ENCODE measurements at regions not wholly inside any gene's neighbourhood (a gene's known extent, or its start where the extent isn't known, plus 50 kb on each side); places are given as distances from the start of the nearest gene placed in this dataset.

GRCh38 chr2:150146879-150147278, 340.6 kb downstream of the RND3 start (continued):
- TF ChIP-seq TSHZ2 (CRISPR knock-in tag; IDR thresholded peaks at IDR 0.05), result no peak
- no peak for TF ChIP-seq PPARA (CRISPR knock-in tag; IDR thresholded peaks at IDR 0.05; ENCODE audit: borderline replicate concordance)
- TF ChIP-seq ZFP30 (CRISPR knock-in tag; IDR thresholded peaks at IDR 0.05), result no peak

- no peak for ATAC-seq
Measured at GRCh38 chr2:150145299-150145692, 342.2 kb downstream of the RND3 start.

GRCh38 chr2:150144546-150145298, 342.7 kb downstream of the RND3 start:
- ATAC-seq, result no peak
- TF ChIP-seq ZFP30 (CRISPR knock-in tag; IDR thresholded peaks at IDR 0.05), result no peak
- no peak for TF ChIP-seq RARB (CRISPR knock-in tag; IDR thresholded peaks at IDR 0.05)
- no peak for TF ChIP-seq ZNF8 (CRISPR knock-in tag; IDR thresholded peaks at IDR 0.05)
- TF ChIP-seq TCF4 (CRISPR knock-in tag; IDR thresholded peaks at IDR 0.05; ENCODE audit: borderline replicate concordance), result no peak
- no peak for TF ChIP-seq OSR1 (CRISPR knock-in tag; IDR thresholded peaks at IDR 0.05)
- TF ChIP-seq TOX (CRISPR knock-in tag; IDR thresholded peaks at IDR 0.05; ENCODE audit: borderline replicate concordance), result no peak
- TF ChIP-seq GLIS3 (CRISPR knock-in tag; IDR thresholded peaks at IDR 0.05), result no peak
- TF ChIP-seq CSRNP3 (CRISPR knock-in tag; IDR thresholded peaks at IDR 0.05), result no peak
- no peak for TF ChIP-seq ZFP3 (CRISPR knock-in tag; IDR thresholded peaks at IDR 0.05)
- no peak for TF ChIP-seq ZNF70 (CRISPR knock-in tag; IDR thresholded peaks at IDR 0.05)
- TF ChIP-seq PATZ1 (CRISPR knock-in tag; IDR thresholded peaks at IDR 0.05; ENCODE audit: borderline replicate concordance), result no peak
- TF ChIP-seq ESRRG (CRISPR knock-in tag; IDR thresholded peaks at IDR 0.05), result no peak
- TF ChIP-seq BACH2 (CRISPR knock-in tag; IDR thresholded peaks at IDR 0.05; ENCODE audit: borderline replicate concordance), result no peak
- TF ChIP-seq ZC3H10 (CRISPR knock-in tag; IDR thresholded peaks at IDR 0.05), result no peak

More at GRCh38 chr2:150145299-150145692, 342.2 kb downstream of the RND3 start:
- TF ChIP-seq OSR1 (CRISPR knock-in tag; IDR thresholded peaks at IDR 0.05), result no peak
- no peak for TF ChIP-seq ZNF70 (CRISPR knock-in tag; IDR thresholded peaks at IDR 0.05)
- TF ChIP-seq ZC3H10 (CRISPR knock-in tag; IDR thresholded peaks at IDR 0.05), result no peak
- no peak for TF ChIP-seq CSRNP3 (CRISPR knock-in tag; IDR thresholded peaks at IDR 0.05)
- TF ChIP-seq ZNF565 (CRISPR knock-in tag; conservative IDR thresholded peaks at IDR 0.05; ENCODE audit: low read depth), result no peak
- TF ChIP-seq SNAI2 (CRISPR knock-in tag; IDR thresholded peaks at IDR 0.05), result no peak
- TF ChIP-seq ZFP3 (CRISPR knock-in tag; IDR thresholded peaks at IDR 0.05), result no peak
- no peak for TF ChIP-seq TSHZ2 (CRISPR knock-in tag; IDR thresholded peaks at IDR 0.05)
- TF ChIP-seq CREB5 (CRISPR knock-in tag; IDR thresholded peaks at IDR 0.05; ENCODE audit: low read depth), result no peak
- TF ChIP-seq ESRRG (CRISPR knock-in tag; IDR thresholded peaks at IDR 0.05), result no peak

All from SK-N-SH treated with all-trans-retinoic acid at 6 μM for 48 hours (cell line).